HEK293 (cell line): ENCODE measurements at regions not wholly inside any gene's neighbourhood (a gene's known extent, or its start where the extent isn't known, plus 50 kb on each side); places are given as distances from the start of the nearest gene placed in this dataset.

Source experiments
- CTCF ChIP-seq: fragments of 450-650 bp; formaldehyde crosslinking; IDR thresholded peaks from 2 replicates; pipeline ENCODE4 v1.5.1; 2016; ENCODE audit warnings: missing biosample characterization, missing genetic modification characterization
- KLF9 ChIP-seq: fragments of 450-650 bp; formaldehyde crosslinking; IDR thresholded peaks from 2 replicates; pipeline ENCODE4 v1.5.1; 2016; ENCODE audit warnings: missing biosample characterization, missing genetic modification characterization, low read depth
- REST ChIP-seq: fragments of 450-650 bp; formaldehyde crosslinking; IDR thresholded peaks from 2 replicates; pipeline ENCODE4 v1.5.1; 2016; ENCODE audit warnings: missing biosample characterization, missing genetic modification characterization
- ZBTB49 ChIP-seq: fragments of 450-650 bp; formaldehyde crosslinking; IDR thresholded peaks from 2 replicates; pipeline ENCODE4 v1.5.1; 2016; ENCODE audit warnings: missing biosample characterization, missing genetic modification characterization, low read depth
- ZNF302 ChIP-seq: fragments of 450-650 bp; formaldehyde crosslinking; IDR thresholded peaks from 2 replicates; pipeline ENCODE4 v1.5.1; 2016; ENCODE audit warnings: missing biosample characterization, missing genetic modification characterization, low read depth
- ZNF843 ChIP-seq: fragments of 450-650 bp; formaldehyde crosslinking; IDR thresholded peaks from 2 replicates; pipeline ENCODE4 v1.5.1; 2016; ENCODE audit warnings: missing biosample characterization, missing genetic modification characterization

GRCh38 chr16:62503073-62503472, 466.8 kb upstream of the CDH8 start:
- no peak for TF ChIP-seq REST (tag by site-specific recombination)
- TF ChIP-seq CTCF (tag by site-specific recombination), result no peak
- TF ChIP-seq ZNF302, result no peak
- no peak for TF ChIP-seq ZNF843
- no peak for TF ChIP-seq ZBTB49
- no peak for TF ChIP-seq KLF9 (tag by site-specific recombination)
